Breast epithelium (tissue), 4 donors: ENCODE measurements at regions not wholly inside any gene's neighbourhood (a gene's known extent, or its start where the extent isn't known, plus 50 kb on each side); places are given as distances from the start of the nearest gene placed in this dataset.

ENCODE experiments used
- DNase-seq, 2 donors: peaks; one replicate each; pipeline ENCODE4 v3.0.0-alpha.2; 2019; ENCODE audit warnings: low spot score in 2 of 2
- H3K27ac ChIP-seq, 2 donors: fragments of 200-600 bp; sonication (generic) in 1 of 2; one replicate each; pipeline ENCODE4 v1.5.1; 2016 to 2019; ENCODE audit warnings: mild to moderate bottlenecking in 1 of 2
- H3K27me3 ChIP-seq, 2 donors: fragments of 200-600 bp; sonication (generic) in 1 of 2; one replicate each; pipeline versions ENCODE4 v1.5.1 to v1.6.0; 2017 to 2019; ENCODE audit warnings: control low read depth in 1 of 2, mild to moderate bottlenecking in 1 of 2
- H3K36me3 ChIP-seq: fragments of 200-600 bp; one replicate; pipeline ENCODE4 v1.5.1; 2019
- H3K4me1 ChIP-seq, 2 donors: fragments of 200-600 bp; sonication (generic); one replicate each; pipeline ENCODE4 v1.5.1; 2016 to 2019; ENCODE audit warnings: control low read depth in 1 of 2
- H3K4me3 ChIP-seq, 3 donors: fragments of 200-600 bp; sonication (generic); 1 replicate in 2 of 3; 2 replicates in 1 of 3; pipeline ENCODE4 v1.5.1; 2016 to 2019; ENCODE audit warnings: mild to moderate bottlenecking in 3 of 3, moderate library complexity in 2 of 3
- H3K9me3 ChIP-seq, 2 donors: fragments of 200-600 bp; sonication (generic) in 1 of 2; one replicate each; pipeline ENCODE4 v1.5.1; 2016 to 2019; ENCODE audit warnings: control low read depth in 1 of 2
- POLR2A ChIP-seq: fragments of 450-650 bp; IDR thresholded peaks from one replicate; pipeline ENCODE4 v1.6.1; 2016; ENCODE audit warnings: antibody characterized with exemption, mild to moderate bottlenecking, moderate library complexity
- POLR2AphosphoS5 ChIP-seq, 3 donors: sonication (generic); formaldehyde crosslinking; IDR thresholded peaks; one replicate each; pipeline ENCODE4 v1.6.1; 2017; ENCODE audit warnings: antibody characterized with exemption in 3 of 3
- intact Hi-C: fragments of 100-400 bp; cut with DNase I; formaldehyde crosslinking; loops from one replicate; pipeline ENCODE4 v1.15.1; 2023; ENCODE audit warnings: low total_unique reads
- TF ChIP-seq, protein P1 (sequence below), 3 donors: fragments of 450-650 bp; IDR thresholded peaks; one replicate each; pipeline ENCODE4 v1.5.1; 2016 to 2017; ENCODE audit warnings: antibody characterized with exemption in 3 of 3, mild to moderate bottlenecking in 3 of 3, moderate library complexity in 3 of 3

DNA sequence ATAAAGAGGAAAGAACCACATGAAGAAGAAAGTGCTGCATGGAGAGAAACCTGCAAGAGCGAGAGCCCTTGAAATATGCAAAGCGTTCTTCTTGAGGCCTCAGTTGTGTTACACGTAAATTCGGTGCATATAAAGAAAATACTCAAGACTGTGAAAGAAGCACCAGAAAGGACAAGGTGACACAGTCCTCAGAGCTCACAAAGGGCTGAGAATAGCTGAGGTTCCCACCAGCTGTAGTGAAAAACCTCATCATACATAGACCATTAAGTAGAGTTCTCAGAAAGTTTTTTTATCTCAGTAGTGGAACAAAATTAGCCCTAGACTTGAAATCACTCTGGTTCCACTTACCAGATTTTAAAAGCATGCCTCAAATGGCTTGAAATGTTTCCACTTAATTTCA, 980.7 kb upstream of the CRIM1 start:
- Histone ChIP-seq H3K9me3 (peaks cover 0 to 4% of the 10 kb centered on the region in 2 donors), H3K4me3 (no peak overlapping the region), H3K4me1 (no peaks in the 10 kb centered on the region), H3K27me3 (no peaks in the 10 kb centered on the region), H3K27ac (no peak overlapping the region), H3K36me3 (no peaks in the 10 kb centered on the region)
- intact Hi-C loops, result no loop called here
- no peak for DNase-seq
- TF ChIP-seq POLR2A (no peak), POLR2AphosphoS5 (IDR thresholded peaks at IDR 0.05) (no peak)
- TF ChIP-seq, protein P1, sequence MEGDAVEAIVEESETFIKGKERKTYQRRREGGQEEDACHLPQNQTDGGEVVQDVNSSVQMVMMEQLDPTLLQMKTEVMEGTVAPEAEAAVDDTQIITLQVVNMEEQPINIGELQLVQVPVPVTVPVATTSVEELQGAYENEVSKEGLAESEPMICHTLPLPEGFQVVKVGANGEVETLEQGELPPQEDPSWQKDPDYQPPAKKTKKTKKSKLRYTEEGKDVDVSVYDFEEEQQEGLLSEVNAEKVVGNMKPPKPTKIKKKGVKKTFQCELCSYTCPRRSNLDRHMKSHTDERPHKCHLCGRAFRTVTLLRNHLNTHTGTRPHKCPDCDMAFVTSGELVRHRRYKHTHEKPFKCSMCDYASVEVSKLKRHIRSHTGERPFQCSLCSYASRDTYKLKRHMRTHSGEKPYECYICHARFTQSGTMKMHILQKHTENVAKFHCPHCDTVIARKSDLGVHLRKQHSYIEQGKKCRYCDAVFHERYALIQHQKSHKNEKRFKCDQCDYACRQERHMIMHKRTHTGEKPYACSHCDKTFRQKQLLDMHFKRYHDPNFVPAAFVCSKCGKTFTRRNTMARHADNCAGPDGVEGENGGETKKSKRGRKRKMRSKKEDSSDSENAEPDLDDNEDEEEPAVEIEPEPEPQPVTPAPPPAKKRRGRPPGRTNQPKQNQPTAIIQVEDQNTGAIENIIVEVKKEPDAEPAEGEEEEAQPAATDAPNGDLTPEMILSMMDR (IDR thresholded peaks at IDR 0.05), result no peak

DNA sequence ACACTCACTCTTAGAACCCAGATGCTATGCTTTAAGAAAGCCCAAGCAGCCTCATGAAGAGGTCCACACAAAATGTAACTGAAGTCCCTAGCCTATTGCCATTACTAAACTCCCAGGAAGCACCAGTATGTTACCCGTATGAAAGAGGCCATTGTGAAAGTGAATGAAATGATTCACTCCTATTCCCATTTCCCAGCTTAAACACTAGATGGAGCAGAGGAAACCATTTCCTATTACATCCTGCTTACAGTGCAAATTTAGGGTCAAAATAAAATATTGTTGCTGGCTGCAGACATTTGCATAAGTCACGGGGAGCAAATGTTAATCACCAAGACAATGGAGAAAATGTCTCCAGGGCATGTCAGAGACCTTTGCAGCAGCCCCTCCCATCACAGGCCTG, 989.7 kb upstream of the CRIM1 start:
- intact Hi-C loops, result no loop called here
- Histone ChIP-seq H3K9me3 (no peaks in the 10 kb centered on the region), H3K4me1 (no peaks in the 10 kb centered on the region), H3K4me3 (no peak overlapping the region), H3K27me3 (no peaks in the 10 kb centered on the region), H3K27ac (no peak overlapping the region), H3K36me3 (no peaks in the 10 kb centered on the region)
- TF ChIP-seq, protein P1 (IDR thresholded peaks at IDR 0.05), result no peak
- no peak for TF ChIP-seq POLR2A
- TF ChIP-seq POLR2AphosphoS5 (IDR thresholded peaks at IDR 0.05), result no peak
- no peak for DNase-seq

DNA sequence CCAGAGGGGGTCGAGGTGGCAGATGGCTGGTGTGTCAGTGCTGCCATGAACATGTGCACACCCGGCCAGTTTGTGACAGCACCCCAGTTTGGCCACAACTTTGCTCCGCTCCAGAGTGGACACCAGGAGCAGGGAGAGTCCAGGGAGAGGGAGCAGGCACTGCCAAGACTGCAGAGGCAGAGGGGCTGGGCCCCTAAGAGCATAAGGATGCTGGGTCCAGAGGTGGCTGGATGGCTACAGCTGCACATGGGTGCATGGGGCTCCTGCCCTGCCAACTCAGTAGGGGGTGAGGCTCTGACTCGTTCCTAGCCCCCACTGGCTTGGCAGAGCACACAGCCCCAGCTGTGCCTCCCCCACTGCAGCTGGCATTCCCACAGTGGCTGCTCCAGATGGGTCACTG, 999.2 kb upstream of the CRIM1 start:
- Histone ChIP-seq H3K4me3 (no peak overlapping the region), H3K36me3 (no peaks in the 10 kb centered on the region), H3K9me3 (peaks cover 7 to 22% of the 10 kb centered on the region in 2 donors), H3K4me1 (no peaks in the 10 kb centered on the region), H3K27me3 (no peaks in the 10 kb centered on the region), H3K27ac (no peak overlapping the region)
- DNase-seq, result no peak
- TF ChIP-seq POLR2AphosphoS5 (IDR thresholded peaks at IDR 0.05), result no peak
- TF ChIP-seq POLR2A, result no peak
- TF ChIP-seq, protein P1 (IDR thresholded peaks at IDR 0.05), result no peak
- intact Hi-C loops, result no loop called here

DNA sequence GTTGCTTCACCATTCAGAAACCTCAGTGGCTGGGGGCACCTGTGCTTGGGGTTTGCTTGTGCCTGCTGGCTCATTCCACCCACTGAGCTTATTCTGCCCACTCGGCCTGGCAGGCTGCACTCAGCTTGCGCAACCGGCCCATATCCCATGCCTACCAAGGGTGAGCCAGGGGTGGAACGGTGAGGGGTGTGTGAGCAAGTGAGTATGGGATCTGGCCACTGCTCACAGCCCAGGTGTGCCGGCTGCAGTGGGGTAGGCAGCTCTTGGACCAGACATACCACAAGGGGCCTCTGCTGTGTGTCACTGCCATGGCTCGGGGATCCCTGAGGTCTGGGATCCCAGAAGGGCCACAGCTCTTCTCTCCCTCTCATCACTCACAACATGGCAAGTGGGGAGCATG, 1000.5 kb upstream of the CRIM1 start:
- intact Hi-C loops, result no loop called here
- Histone ChIP-seq H3K36me3 (no peaks in the 10 kb centered on the region), H3K4me3 (no peak overlapping the region), H3K4me1 (no peaks in the 10 kb centered on the region), H3K27me3 (no peaks in the 10 kb centered on the region), H3K27ac (no peak overlapping the region), H3K9me3 (peaks cover 7 to 22% of the 10 kb centered on the region in 2 donors)
- TF ChIP-seq POLR2AphosphoS5 (IDR thresholded peaks at IDR 0.05), result no peak
- TF ChIP-seq, protein P1 (IDR thresholded peaks at IDR 0.05), result no peak
- TF ChIP-seq POLR2A, result no peak
- DNase-seq, result no peak

DNA sequence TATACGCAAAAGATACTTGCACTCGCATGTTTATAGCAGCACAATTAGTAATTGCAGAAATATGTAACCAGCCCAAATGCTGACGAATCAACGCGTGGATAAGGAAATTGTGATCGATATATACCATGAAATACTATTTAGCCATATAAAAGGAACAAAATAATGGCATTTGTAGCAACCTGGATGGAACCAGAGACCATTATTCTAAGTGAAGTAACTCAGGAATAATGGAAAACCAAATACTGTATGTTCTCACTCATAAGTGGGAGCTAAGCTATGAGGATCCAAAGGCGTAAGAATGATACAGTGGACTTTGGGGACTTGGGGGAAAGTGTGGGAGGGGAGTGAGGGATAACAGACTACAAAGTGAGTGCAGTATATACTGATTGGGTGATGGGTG, 1008.0 kb upstream of the CRIM1 start:
- intact Hi-C loops, result no loop called here
- Histone ChIP-seq H3K4me1 (no peaks in the 10 kb centered on the region), H3K27ac (no peak overlapping the region), H3K4me3 (no peak overlapping the region), H3K9me3 (peaks cover 8 to 13% of the 10 kb centered on the region in 2 donors), H3K27me3 (no peaks in the 10 kb centered on the region), H3K36me3 (no peaks in the 10 kb centered on the region)
- TF ChIP-seq POLR2AphosphoS5 (IDR thresholded peaks at IDR 0.05) (no peak), POLR2A (no peak)
- TF ChIP-seq, protein P1 (IDR thresholded peaks at IDR 0.05), result no peak
- DNase-seq, result no peak
